Mucosa of descending colon (tissue), 3 donors: ENCODE measurements at regions not wholly inside any gene's neighbourhood (a gene's known extent, or its start where the extent isn't known, plus 50 kb on each side); places are given as distances from the start of the nearest gene placed in this dataset.

ENCODE experiments used
- ATAC-seq: fragments of 200-7000 bp; cut with Tn5 transposase; one replicate; pipeline ENCODE4 v1.9.1; 2020; ENCODE audit warnings: mild to moderate bottlenecking, moderate library complexity
- DNase-seq, 3 donors: peaks; one replicate each; pipeline ENCODE4 v3.0.0-alpha.2; 2020
- H3K36me3 ChIP-seq: fragments of 200-600 bp; one replicate; pipeline ENCODE4 v1.8.0; 2021; ENCODE audit warnings: low read depth, mild to moderate bottlenecking
- H3K4me1 ChIP-seq: fragments of 200-600 bp; one replicate; pipeline ENCODE4 v1.8.0; 2021; ENCODE audit warnings: low read depth, mild to moderate bottlenecking
- H3K4me3 ChIP-seq: fragments of 200-600 bp; one replicate; pipeline ENCODE4 v1.8.0; 2021; ENCODE audit warnings: mild to moderate bottlenecking
- H3K9me3 ChIP-seq: fragments of 200-600 bp; one replicate; pipeline ENCODE4 v1.8.0; 2021; ENCODE audit warnings: mild to moderate bottlenecking
- CTCF ChIP-seq: fragments of 200-600 bp; IDR thresholded peaks from one replicate; pipeline ENCODE4 v1.8.0; 2022; ENCODE audit warnings: antibody characterized with exemption, mild to moderate bottlenecking
- intact Hi-C, 2 donors: fragments of 100-400 bp; cut with DNase I in 1 of 2; cut with micrococcal nuclease in 1 of 2; formaldehyde crosslinking; loops; one replicate each; pipeline versions ENCODE4 v1.11.0 to v1.11.1; 2022; cut with DNase I, micrococcal nuclease
- donor health status: DM: no; HTN: no; CAD: no; lungs with moderate emphysema.
- donor health status: DM: no; HTN: no; CAD: no.
- donor health status: DM: no; HTN: yes; CAD: no.

DNA sequence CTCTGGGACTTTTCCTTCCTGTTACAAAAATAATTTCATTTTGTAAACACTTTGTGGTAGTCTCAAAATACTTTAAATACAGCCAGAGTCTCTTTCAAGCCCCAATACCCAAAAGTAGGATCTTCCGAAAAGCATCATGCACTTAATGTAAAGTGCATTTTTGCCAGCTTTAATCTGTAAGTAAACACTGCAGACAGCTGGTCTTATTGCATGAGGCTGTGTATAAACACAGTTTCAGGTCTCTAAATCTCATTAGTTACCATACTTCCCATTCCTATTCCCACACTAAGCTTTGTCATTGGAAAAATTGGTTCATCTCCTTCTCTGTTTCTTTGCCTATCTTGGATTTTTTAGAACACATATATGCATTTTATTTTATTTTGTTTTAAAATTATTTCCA lies 87.6 kb upstream of the GNAI1 start:
- intact Hi-C loops: no loop called here
- Histone ChIP-seq H3K9me3 (no peaks in the 10 kb centered on the region), H3K36me3 (no peaks in the 10 kb centered on the region), H3K4me3 (no peak overlapping the region), H3K4me1 (no peaks in the 10 kb centered on the region)
- ATAC-seq (no peak), DNase-seq (no peak)
- no peak for TF ChIP-seq CTCF

DNA sequence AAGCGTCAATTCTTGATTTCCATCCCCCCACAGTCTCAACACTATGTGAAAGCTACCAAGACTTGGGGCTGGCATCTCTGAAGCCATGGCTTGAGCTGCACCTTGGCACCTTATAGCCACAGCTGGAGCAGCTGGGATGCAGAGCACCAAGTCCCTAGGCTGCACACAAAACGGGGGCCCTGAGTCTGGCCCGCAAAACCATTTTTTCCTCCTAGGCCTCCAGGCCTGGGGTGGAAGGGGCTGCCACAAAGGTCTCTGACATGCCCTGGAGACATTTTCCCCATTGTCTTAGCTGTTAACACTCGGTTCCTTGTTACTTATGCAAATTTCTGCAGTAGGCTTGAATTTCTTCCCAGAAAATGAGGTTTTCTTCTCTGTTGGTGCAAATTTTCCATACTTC lies 89.8 kb upstream of the GNAI1 start:
- H3K4me3 ChIP-seq: no peak overlapping the region
- H3K9me3 ChIP-seq: no peaks in the 10 kb centered on the region
- H3K4me1 ChIP-seq: no peaks in the 10 kb centered on the region
- ATAC-seq (no peak), DNase-seq (no peak)
- intact Hi-C loops: no loop called here
- no peaks in the 10 kb centered on the region for H3K36me3 ChIP-seq
- TF ChIP-seq CTCF: no peak

DNA sequence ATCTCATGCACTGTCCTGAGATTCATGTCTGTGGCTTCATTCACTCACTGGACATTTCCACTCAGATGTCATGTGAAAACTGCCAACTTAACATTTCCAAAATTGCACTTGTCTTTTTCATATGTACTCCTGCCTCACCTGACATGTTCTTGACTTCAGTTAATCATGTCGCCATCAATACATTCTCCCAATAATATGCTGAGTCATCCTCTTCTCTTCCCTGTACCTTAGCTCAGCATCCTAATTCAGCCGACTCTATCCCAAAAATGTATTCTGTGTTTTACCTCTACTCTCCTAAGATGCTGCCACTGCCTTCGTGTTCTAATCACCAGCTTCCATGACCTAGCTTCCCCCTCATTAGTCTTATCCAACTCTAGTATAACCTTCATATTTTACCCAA lies 93.9 kb upstream of the GNAI1 start:
- no peaks in the 10 kb centered on the region for H3K4me1 ChIP-seq
- no peaks in the 10 kb centered on the region for H3K36me3 ChIP-seq
- no peak for TF ChIP-seq CTCF
- H3K9me3 ChIP-seq: no peaks in the 10 kb centered on the region
- DNase-seq (no peak), ATAC-seq (no peak)
- intact Hi-C loops: no loop called here
- no peak overlapping the region for H3K4me3 ChIP-seq

- Histone ChIP-seq H3K4me1 (no peaks in the 10 kb centered on the region), H3K4me3 (no peak overlapping the region), H3K9me3 (no peaks in the 10 kb centered on the region), H3K36me3 (no peaks in the 10 kb centered on the region)
- no peak for DNase-seq
- no peak for ATAC-seq
- no peak for TF ChIP-seq CTCF
- intact Hi-C loops: no loop called here
Measured at GRCh38 chr7:80040335-80040734, 94.3 kb upstream of the GNAI1 start.

GRCh38 chr7:80039251-80039884 lies 95.3 kb upstream of the GNAI1 start:
- ATAC-seq: no peak
- Histone ChIP-seq H3K9me3 (no peaks in the 10 kb centered on the region), H3K4me1 (no peaks in the 10 kb centered on the region), H3K4me3 (no peak overlapping the region), H3K36me3 (no peaks in the 10 kb centered on the region)
- intact Hi-C loops: no loop called here
- DNase-seq: no peak
- no peak for TF ChIP-seq CTCF

GRCh38 chr7:80037689-80038088 lies 96.9 kb upstream of the GNAI1 start:
- no peaks in the 10 kb centered on the region for H3K9me3 ChIP-seq
- DNase-seq (no peak), ATAC-seq (no peak)
- no peak for TF ChIP-seq CTCF
- no peaks in the 10 kb centered on the region for H3K4me1 ChIP-seq
- H3K36me3 ChIP-seq: no peaks in the 10 kb centered on the region
- H3K4me3 ChIP-seq: no peak overlapping the region
- intact Hi-C loops: no loop called here
